MM.1S (cell line): ENCODE measurements at regions not wholly inside any gene's neighbourhood (a gene's known extent, or its start where the extent isn't known, plus 50 kb on each side); places are given as distances from the start of the nearest gene placed in this dataset.

ENCODE experiments used
- EZH2 ChIP-seq: fragments of 300-600 bp; sonication (generic); optimal IDR thresholded peaks from 2 replicates; pipeline ENCODE3; 2017; ENCODE audit warnings: low read depth, mild to moderate bottlenecking, antibody characterized with exemption, low read length, mixed read lengths
- EZH2phosphoT487 ChIP-seq: fragments of 300-600 bp; sonication (generic); IDR thresholded peaks from 2 replicates; pipeline ENCODE4 v1.6.1; 2018; ENCODE audit warnings: antibody characterized with exemption, low read length
- TF ChIP-seq, protein P1 (sequence below): fragments of 300-600 bp; sonication (generic); IDR thresholded peaks from 2 replicates; pipeline ENCODE4 v1.5.1; 2016; ENCODE audit warnings: antibody characterized with exemption, low read length, mixed read lengths

DNA sequence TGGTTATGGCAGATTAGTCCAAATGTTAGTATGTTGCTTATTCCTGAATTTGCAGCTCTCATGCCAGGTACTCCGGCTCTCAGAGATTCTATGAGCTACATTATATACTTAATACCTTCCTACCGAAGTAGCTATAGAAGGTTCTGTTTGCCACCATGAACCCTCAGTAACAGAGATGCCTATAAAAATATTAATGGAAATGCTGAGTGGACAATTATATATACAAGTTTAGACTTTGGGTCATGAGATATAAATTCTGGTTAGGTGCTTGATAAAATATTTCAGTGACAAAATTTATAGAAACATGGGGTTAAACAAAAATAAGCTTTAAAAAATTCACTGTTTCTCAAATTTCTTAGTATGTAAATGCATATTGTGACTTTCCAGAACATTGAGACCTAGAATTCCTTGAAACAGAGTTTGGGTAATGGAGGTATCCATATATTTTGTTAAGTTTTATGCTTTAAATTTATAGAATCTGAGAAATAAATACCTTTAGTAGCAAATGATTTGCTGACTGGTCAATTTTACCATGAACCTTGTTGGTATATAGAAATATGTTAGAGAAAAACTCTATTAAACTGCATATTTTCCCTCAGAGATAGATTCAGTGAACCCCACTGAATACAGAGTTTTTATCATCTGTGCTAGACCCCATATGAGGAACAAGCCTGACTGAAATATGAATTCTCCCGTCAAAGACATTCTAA is 533.5 kb downstream of the SH2D4B start:
- TF ChIP-seq, protein P1, sequence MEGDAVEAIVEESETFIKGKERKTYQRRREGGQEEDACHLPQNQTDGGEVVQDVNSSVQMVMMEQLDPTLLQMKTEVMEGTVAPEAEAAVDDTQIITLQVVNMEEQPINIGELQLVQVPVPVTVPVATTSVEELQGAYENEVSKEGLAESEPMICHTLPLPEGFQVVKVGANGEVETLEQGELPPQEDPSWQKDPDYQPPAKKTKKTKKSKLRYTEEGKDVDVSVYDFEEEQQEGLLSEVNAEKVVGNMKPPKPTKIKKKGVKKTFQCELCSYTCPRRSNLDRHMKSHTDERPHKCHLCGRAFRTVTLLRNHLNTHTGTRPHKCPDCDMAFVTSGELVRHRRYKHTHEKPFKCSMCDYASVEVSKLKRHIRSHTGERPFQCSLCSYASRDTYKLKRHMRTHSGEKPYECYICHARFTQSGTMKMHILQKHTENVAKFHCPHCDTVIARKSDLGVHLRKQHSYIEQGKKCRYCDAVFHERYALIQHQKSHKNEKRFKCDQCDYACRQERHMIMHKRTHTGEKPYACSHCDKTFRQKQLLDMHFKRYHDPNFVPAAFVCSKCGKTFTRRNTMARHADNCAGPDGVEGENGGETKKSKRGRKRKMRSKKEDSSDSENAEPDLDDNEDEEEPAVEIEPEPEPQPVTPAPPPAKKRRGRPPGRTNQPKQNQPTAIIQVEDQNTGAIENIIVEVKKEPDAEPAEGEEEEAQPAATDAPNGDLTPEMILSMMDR = no peak
- TF ChIP-seq EZH2phosphoT487 (no peak), EZH2 (no peak)
